CD4-positive, alpha-beta T cell (primary cell): ENCODE measurements at regions not wholly inside any gene's neighbourhood (a gene's known extent, or its start where the extent isn't known, plus 50 kb on each side); places are given as distances from the start of the nearest gene placed in this dataset.

ENCODE experiments used
- ATAC-seq: fragments of 200-7000 bp; cut with Tn5 transposase; one replicate; pipeline ENCODE4 v1.10.0; 2022; ENCODE audit warnings: mild to moderate bottlenecking; ENCODE audit not compliant: poor library complexity
- CTCF ChIA-PET: fragments of 350-600 bp; sonication (Branson Sonifier 250); formaldehyde crosslinking; loops from one replicate; lab custom pipeline; 2021; ENCODE audit warnings: antibody characterized with exemption, inconsistent platforms; lab: Charles Lee
- POLR2A ChIA-PET: fragments of 350-600 bp; sonication (Branson Sonifier 250); formaldehyde crosslinking; loops from one replicate; lab custom pipeline; 2021; ENCODE audit warnings: antibody characterized with exemption, inconsistent platforms; lab: Charles Lee
- DNase-seq, 14 experiments: peaks; one replicate each; pipeline ENCODE4 v3.0.0-alpha.2; 2013 to 2020; ENCODE audit warnings: mixed read lengths in 2 of 14
- H3K27ac ChIP-seq, 2 donors: one replicate each; pipeline versions ENCODE4 v1.5.1 to v1.7.0; 2013; ENCODE audit warnings: low read length in 2 of 2, low read depth in 1 of 2, mild to moderate bottlenecking in 1 of 2
- H3K27me3 ChIP-seq, 2 experiments: 1 replicate in 1 of 2; 2 replicates in 1 of 2; pipeline versions ENCODE4 v1.6.1 to v1.7.0; 2013; ENCODE audit warnings: low read length in 2 of 2, control low read depth in 1 of 2, mild to moderate bottlenecking in 1 of 2, moderate library complexity in 1 of 2; ENCODE audit not compliant: insufficient read depth in 2 of 2, control insufficient read depth in 1 of 2
- H3K36me3 ChIP-seq: one replicate; pipeline ENCODE4 v1.6.1; 2013; ENCODE audit warnings: low read length, control low read depth; ENCODE audit not compliant: insufficient read depth
- H3K4me1 ChIP-seq: one replicate; pipeline ENCODE4 v1.6.1; 2013; ENCODE audit warnings: low read length, control low read depth; ENCODE audit not compliant: insufficient read depth
- H3K4me3 ChIP-seq: one replicate; pipeline ENCODE4 v1.5.1; 2013; ENCODE audit warnings: mild to moderate bottlenecking, low read length, moderate library complexity
- H3K9me3 ChIP-seq, 2 experiments: 1 replicate in 1 of 2; 2 replicates in 1 of 2; pipeline versions ENCODE4 v1.6.1 to v1.7.0; 2013; ENCODE audit warnings: low read length in 2 of 2, mild to moderate bottlenecking in 2 of 2, control low read depth in 1 of 2, moderate library complexity in 1 of 2; ENCODE audit not compliant: control insufficient read depth in 1 of 2, insufficient read depth in 1 of 2
- H3K27ac Mint-ChIP-seq: one replicate; pipeline ENCODE4 v1.8.0; 2020; ENCODE audit warnings: mixed read lengths
- H3K27me3 Mint-ChIP-seq: one replicate; pipeline ENCODE4 v1.8.0; 2021; ENCODE audit warnings: mixed read lengths
- H3K36me3 Mint-ChIP-seq: one replicate; pipeline ENCODE4 v1.8.0; 2021; ENCODE audit warnings: low read depth, mixed read lengths
- H3K4me1 Mint-ChIP-seq: one replicate; pipeline ENCODE4 v1.8.0; 2021; ENCODE audit warnings: low read depth, mixed read lengths
- H3K4me3 Mint-ChIP-seq: one replicate; pipeline ENCODE4 v1.8.0; 2020; ENCODE audit warnings: mild to moderate bottlenecking, mixed read lengths
- H3K9me3 Mint-ChIP-seq: one replicate; pipeline ENCODE4 v1.8.0; 2020; ENCODE audit warnings: mixed read lengths
- CTCF ChIP-seq: fragments of 200-600 bp; IDR thresholded peaks from one replicate; pipeline ENCODE4 v1.8.0; 2022; ENCODE audit warnings: antibody characterized with exemption, mild to moderate bottlenecking
- intact Hi-C, 2 experiments: fragments of 100-400 bp; cut with DNase I in 1 of 2; cut with micrococcal nuclease in 1 of 2; formaldehyde crosslinking; loops; one replicate each; pipeline versions ENCODE4 v1.15.1 to v1.9.0; 2023 to 2025; cut with DNase I, micrococcal nuclease

DNA sequence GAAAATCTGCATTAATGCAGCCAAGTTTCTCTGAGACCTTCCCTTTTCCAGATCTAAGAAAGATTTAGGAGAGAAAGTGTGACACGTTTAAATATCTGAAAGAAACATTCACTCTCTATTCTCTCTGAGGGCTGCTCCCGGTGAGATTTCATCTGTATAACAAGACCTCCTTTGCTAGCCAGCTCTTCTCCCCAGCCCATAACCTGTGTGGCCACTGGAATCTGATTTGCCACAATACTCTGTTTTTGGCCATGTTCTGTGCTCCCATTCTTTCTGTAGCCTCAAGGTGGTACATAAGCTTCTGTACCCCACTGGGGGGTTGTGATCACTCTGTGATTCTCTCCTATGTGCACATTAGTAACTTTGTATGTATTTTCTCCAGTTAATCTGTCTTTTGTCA is 291.0 kb upstream of the SEMA6A start:
- no peaks in the 10 kb centered on the region for H3K27me3 Mint-ChIP-seq
- H3K36me3 ChIP-seq = no peaks in the 10 kb centered on the region
- no peaks in the 10 kb centered on the region for H3K36me3 Mint-ChIP-seq
- no peak overlapping the region for H3K27ac Mint-ChIP-seq
- no peak overlapping the region for H3K4me3 Mint-ChIP-seq
- ATAC-seq = no peak
- no peak overlapping the region for H3K4me3 ChIP-seq
- H3K27me3 ChIP-seq = peaks cover 0 to 2% of the 10 kb centered on the region in 2 experiments
- no peak overlapping the region for H3K27ac ChIP-seq
- H3K4me1 ChIP-seq = no peaks in the 10 kb centered on the region
- POLR2A ChIA-PET = no interaction called here
- no peaks in the 10 kb centered on the region for H3K9me3 ChIP-seq
- CTCF ChIA-PET = no interaction called here
- H3K9me3 Mint-ChIP-seq = peaks cover 5% of the 10 kb centered on the region
- TF ChIP-seq CTCF = no peak
- no peaks in the 10 kb centered on the region for H3K4me1 Mint-ChIP-seq
- intact Hi-C loops = no loop called here
- DNase-seq = no peak

GRCh38 chr5:116864838-116865190 is 290.2 kb upstream of the SEMA6A start:
- DNase-seq (no peak), ATAC-seq (no peak)
- Histone ChIP-seq H3K27ac (no peak overlapping the region), H3K4me3 (no peak overlapping the region), H3K36me3 (no peaks in the 10 kb centered on the region), H3K9me3 (no peaks in the 10 kb centered on the region), H3K4me1 (no peaks in the 10 kb centered on the region), H3K27me3 (peaks cover 0 to 2% of the 10 kb centered on the region in 2 experiments)
- Mint-ChIP-seq H3K36me3 (no peaks in the 10 kb centered on the region), H3K4me3 (no peak overlapping the region), H3K4me1 (no peaks in the 10 kb centered on the region), H3K27ac (no peak overlapping the region), H3K9me3 (no peaks in the 10 kb centered on the region), H3K27me3 (no peaks in the 10 kb centered on the region)
- intact Hi-C loops = no loop called here
- ChIA-PET POLR2A (no interaction called here), CTCF (no interaction called here)
- TF ChIP-seq CTCF = no peak

DNA sequence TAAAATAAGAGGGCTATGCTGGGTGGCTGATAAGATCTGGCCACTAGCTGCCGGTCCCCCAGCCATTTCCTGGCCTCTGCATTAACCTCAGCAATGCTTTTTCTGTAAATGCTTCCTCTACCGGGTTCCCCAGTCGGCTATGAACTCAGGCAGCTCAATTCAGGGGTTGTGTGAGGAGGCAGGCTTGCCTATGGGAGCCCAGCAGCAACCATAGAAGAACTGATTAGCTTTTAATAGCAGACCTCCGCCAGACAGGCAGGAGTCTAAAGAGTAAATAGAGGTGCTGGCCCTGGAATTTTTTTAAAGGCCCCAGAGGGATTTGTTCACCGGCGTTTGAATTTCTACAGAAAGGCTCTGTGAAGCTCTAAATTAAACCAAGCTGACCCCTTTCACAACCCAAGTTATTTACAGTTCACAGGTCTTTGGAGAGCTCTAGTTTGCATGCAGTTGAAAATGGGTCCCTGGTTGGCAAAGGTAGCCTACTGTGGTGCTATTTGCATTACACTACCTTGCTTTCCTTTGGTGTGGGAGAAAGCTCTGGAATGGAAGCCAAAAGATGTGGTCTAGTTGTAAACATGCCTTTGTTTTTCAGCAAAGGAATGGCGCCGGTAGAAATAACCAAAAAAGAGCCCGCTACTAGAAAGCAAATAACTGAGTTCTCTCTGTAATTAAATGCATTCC is 289.7 kb upstream of the SEMA6A start:
- POLR2A ChIA-PET = no interaction called here
- H3K36me3 Mint-ChIP-seq = no peaks in the 10 kb centered on the region
- CTCF ChIA-PET = no interaction called here
- no peaks in the 10 kb centered on the region for H3K27me3 Mint-ChIP-seq
- H3K9me3 Mint-ChIP-seq = no peaks in the 10 kb centered on the region
- no peak overlapping the region for H3K4me3 Mint-ChIP-seq
- Histone ChIP-seq H3K4me1 (no peaks in the 10 kb centered on the region), H3K4me3 (no peak overlapping the region), H3K9me3 (no peaks in the 10 kb centered on the region), H3K36me3 (no peaks in the 10 kb centered on the region), H3K27me3 (peaks cover 0 to 2% of the 10 kb centered on the region in 2 experiments), H3K27ac (no peak overlapping the region)
- H3K27ac Mint-ChIP-seq = no peak overlapping the region
- intact Hi-C loops = no loop called here
- ATAC-seq = no peak
- no peak for TF ChIP-seq CTCF
- no peaks in the 10 kb centered on the region for H3K4me1 Mint-ChIP-seq
- DNase-seq = no peak
